GM20431 (cell line): ENCODE measurements at regions not wholly inside any gene's neighbourhood (a gene's known extent, or its start where the extent isn't known, plus 50 kb on each side); places are given as distances from the start of the nearest gene placed in this dataset.

Experiments
- in situ Hi-C: fragments of 300-500 bp; cut with MseI, MboI; formaldehyde crosslinking; loops from one replicate; pipeline ENCODE4 v1.15.0; 2020; ENCODE audit warnings: low sequenced_read_pairs; ENCODE audit not compliant: unreplicated experiment

DNA sequence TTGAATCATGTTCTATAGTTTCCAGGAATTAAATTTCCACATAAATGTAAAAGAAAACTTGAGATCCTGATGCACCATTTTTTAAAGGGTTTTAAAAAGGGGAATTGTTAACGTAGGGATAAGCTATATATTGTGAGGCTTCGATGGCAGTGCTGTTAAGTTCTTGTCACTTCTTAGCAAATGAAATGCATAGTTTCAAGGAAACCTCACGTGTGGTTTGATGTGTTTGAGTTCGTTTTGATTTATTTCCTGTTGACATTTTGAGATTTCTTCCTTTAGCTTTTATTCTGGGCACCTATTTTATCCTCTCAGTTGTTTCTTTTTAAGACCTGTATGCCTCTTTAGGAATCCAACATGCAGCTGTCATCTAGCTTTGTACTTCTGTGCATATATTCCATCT lies 301.0 kb downstream of the DOCK8 start:
- in situ Hi-C loops: no loop called here

DNA sequence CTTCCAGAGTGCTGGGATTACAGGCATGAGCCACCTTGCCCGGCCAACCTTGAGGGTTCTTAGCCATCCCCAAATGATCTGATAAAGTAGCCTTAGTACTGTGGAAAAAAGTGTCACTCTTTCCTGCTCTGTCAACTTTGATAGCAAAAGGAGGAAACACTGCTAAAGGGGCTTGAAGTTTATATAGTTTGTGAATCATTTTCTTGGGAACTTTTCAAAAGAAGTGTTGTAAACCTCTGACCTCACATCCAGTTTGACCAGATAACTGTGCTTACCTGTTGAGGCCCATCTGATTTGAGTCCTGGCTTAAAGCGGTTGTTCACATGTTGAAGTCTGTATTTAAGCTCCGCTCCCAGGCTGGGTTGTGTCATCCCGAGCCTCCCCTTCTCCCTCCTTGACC lies 303.3 kb downstream of the DOCK8 start:
- in situ Hi-C loops: no loop called here

DNA sequence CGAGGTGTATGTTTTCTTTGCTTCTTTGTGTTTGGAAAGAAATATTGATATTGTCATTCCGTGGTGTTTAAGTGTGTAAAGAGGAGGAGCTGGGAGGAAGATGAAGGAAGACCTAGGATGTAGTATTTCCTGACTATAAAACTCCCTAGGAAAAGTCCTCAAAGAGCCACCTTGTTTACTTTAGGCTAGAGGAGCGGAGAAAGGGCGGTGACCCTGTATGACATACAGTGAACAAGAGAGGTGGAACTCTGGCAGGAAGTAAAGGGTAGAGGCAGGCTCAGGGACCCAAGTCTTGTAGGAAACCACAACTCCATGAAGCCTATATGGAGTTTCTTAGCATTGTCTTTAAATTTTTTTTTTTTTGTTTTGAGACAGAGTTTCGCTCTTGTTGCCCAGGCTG lies 303.9 kb downstream of the DOCK8 start:
- in situ Hi-C loops: no loop called here

DNA sequence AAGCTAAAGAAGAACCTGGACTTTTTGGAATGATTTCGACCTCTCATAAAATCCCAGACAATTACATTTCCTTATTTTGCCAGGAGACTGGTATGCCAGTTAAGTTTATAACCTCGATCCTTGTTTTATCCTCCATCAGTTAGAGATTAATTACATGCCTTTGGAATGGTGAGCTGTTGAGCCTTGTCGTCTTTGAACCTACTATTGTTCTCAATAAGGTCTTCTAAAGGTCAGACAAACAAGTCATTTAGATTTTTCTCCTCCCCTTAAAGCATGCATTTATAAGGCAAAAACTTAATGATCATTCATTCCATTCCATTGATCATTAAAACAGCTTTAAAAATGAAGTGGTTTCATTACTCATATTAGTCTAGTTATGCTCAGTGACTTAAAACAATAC lies 304.9 kb downstream of the DOCK8 start:
- in situ Hi-C loops: no loop called here

DNA sequence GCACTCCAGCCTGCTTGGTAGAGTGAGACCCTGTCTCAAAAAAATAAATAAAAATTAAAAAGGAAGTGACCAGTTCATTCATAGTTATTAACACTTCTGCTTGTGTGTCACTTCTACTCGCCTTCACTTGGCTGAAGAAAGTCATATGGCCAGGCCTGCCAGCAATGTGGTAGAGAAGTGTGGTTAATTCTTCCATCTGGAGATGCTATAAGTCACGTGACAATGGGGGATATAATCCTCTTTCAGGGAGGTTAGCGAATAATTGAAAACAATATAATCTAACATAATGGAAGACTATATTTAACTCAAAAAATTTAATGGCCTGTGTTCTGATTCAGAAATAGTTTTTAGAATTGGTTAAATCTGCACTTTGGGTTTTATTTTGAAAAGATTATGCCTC lies 305.6 kb downstream of the DOCK8 start:
- in situ Hi-C loops: no loop called here

DNA sequence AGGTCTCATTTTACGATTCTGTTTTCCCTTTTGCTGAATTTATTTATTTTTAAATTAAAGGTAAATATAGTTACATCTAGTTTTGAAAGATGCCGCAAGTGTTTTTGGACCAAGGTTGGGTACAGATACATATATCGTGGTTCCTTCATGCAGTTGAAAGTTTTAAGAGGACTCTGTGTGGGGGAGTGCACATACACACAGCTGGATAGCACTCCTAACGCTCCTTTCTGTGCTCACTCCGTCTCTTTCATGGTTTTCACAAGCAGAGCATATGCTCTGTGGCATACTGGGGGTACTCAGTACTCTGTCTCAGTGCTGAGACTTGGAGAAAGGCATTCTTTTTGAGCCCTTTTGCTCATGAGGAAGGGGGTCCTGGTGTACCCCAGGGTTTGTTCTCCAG lies 307.5 kb downstream of the DOCK8 start:
- in situ Hi-C loops: no loop called here

DNA sequence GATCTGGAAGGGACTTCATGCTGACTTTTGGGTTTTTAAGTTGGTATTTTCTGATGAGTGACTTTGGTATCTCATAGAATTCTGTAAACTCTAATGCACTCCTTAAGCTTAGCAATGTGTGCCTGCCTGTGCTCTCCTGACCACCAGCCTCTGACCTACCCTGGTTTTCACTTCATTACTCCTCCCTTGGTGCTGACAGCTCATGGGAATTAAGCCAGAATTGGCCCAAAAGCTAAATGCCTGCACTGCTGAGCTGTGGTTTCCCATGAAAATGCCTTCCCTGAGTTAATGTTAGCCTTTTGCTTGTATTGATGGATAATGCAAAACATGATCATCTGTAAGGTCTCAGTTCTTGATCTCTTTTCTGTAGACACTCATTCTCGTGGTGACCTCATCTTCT lies 308.0 kb downstream of the DOCK8 start:
- in situ Hi-C loops: no loop called here

DNA sequence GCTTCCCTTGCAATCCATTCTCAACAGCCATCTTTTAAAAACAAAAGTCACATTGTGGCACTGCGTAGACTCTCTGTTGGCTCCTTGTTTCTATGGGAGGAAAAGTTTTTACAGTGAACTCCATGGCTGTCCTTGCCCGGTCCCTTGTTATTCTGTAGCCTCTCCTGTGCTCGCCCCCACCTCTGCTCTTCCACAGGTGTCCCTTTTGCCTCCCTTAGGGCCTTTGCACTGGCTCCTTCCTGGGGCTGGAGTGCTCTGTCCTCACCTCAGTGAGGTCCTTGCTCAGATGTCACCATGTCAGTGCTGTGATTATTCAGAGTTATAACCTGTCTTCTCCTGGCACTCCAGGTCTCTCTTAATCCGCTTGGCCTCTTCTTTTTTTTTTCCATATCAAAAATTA lies 308.8 kb downstream of the DOCK8 start:
- in situ Hi-C loops: no loop called here

DNA sequence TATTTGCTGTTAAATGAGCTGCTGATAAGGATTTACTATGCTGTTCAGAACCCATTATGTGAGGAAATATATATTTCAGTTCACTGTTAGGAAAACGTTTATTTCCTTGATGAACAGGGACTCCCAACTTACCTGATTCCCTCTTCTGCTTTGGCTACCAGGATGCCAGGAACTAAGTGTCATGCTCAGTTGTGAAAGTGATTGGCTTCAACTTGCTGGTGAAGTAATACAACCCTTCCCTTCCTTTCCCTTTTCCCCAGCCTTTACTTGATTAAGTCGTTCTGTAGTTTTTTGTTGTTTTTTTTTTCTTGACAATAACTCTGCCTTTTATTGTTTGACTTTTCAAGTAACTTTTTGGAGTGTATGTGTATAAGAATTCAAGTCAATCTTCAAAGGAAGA lies 309.3 kb downstream of the DOCK8 start:
- in situ Hi-C loops: no loop called here

DNA sequence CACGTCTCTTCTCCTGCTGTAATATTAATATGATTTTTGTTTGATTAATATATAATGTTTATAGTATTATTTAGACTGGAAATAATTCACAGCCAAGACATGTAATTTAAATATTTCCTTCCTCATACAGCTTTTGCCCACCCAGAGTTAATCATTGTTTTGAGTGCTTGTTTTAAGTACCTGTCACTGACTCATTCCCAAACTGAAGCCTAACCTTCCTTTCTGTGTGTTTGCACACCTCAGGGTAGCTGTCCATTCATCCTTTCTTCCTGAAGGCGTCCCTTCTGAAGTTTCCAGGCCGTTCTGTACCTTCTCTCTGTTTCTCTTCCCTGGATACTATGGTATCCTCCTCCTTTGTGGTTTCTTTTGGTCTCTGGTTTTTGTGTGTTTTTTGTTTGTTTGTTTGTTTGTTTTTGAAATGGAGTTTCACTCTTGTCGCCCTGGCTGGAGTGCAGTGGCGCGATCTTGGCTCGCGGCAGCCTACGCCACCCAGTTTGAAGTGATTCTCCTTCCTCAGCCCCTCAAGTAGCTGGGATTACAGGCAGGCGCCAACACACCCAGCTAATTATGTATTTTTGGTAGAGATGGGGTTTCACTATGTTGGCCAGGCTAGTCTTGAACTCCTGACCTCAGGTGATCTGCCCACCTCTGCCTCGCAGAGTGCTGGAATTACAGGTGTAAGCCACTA lies 312.4 kb downstream of the DOCK8 start:
- in situ Hi-C loops: no loop called here

DNA sequence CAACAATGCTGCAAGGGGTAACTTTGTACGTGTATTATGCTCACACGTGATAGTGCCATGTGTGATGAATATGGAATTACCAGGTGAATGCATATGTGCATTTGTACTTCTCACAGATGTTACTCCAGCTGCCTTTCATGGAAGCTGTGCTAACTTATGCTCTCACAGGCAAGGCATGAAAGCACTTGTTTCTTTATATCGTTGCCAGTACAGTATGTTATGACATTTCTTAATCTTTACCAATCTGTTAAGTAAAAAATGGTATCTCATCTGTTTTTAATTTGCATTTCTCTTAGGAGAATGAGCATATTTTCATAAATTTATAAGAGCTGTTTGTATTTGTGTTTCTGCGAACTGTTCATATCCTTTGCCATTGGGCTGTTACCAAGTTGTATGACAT lies 311.8 kb upstream of the DMRT1 start:
- in situ Hi-C loops: no loop called here

DNA sequence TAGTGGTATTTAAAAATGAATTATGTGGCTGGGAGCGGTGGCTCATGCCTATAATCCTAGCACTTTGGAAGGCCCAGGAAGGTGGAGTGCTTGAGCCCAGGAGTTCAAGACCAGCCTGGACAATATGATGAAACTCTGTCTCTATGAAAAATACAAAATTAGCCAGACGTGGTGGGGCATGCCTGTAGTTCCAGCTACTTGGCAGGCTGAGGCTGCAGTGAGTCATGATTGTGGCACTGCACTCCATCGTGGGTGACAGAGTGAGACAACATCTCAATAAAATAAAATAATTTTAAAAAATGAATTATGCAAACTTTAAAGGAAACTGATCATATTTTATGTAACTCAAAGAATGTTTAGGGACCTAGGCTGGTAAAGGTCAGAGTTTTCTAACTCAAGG lies 310.8 kb upstream of the DMRT1 start:
- in situ Hi-C loops: no loop called here

DNA sequence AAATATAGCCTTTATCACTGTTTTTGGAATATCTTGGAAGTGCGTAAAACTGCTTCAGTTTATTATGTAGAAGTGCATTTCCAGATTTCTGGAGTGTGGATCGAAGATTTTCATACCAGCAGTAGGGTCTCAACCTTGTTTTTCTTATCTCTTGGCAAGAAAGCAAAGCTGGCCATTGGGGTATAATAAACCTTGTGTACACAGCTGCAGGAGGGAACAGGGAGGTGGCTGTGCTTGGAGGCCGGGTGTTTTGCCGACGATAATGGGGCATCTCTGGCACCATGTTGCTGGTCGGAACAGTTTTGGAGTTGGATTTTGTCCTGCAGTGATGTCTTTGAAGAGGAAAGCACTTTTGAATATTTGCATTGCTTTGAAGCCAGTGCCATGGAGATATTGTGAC lies 308.8 kb upstream of the DMRT1 start:
- in situ Hi-C loops: no loop called here

DNA sequence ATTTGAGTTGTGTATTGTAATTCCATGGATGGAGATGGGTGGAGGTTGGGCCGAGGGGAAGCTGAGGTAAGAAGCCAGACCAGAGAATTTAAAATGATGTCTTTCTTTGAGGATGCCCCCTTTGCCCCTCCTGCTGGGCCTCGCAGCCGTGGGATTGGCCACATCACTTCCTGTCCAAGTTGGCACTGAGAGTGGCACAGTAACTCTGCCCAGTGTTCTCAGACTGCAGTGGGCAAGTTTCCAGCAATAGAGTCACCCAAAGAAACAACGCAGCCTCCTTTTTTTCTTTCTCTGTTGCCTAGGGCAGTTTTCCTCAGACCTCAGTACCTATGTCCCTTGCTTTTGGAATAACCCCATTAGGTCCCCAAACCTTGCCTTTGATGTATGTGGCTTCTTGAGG lies 306.6 kb upstream of the DMRT1 start:
- in situ Hi-C loops: no loop called here

DNA sequence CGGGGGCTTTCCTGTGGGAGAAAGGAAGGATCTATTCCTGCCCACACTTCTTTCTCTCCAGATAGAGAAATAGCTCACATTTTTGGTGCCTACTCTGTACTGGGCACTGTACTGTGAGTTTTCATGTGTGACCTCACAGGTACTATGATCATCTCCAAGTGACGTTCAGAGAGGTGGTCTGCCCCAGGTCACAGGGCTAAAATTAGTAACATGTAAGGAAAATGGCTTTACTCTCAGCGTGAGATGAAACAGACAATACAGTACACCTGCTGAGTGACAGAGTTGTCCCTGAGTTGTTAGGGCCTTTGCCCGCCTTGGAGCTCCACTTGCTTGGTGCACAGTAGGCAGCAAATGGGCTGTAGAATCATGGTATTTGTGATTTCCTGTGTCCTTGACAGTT lies 306.1 kb upstream of the DMRT1 start:
- in situ Hi-C loops: no loop called here

DNA sequence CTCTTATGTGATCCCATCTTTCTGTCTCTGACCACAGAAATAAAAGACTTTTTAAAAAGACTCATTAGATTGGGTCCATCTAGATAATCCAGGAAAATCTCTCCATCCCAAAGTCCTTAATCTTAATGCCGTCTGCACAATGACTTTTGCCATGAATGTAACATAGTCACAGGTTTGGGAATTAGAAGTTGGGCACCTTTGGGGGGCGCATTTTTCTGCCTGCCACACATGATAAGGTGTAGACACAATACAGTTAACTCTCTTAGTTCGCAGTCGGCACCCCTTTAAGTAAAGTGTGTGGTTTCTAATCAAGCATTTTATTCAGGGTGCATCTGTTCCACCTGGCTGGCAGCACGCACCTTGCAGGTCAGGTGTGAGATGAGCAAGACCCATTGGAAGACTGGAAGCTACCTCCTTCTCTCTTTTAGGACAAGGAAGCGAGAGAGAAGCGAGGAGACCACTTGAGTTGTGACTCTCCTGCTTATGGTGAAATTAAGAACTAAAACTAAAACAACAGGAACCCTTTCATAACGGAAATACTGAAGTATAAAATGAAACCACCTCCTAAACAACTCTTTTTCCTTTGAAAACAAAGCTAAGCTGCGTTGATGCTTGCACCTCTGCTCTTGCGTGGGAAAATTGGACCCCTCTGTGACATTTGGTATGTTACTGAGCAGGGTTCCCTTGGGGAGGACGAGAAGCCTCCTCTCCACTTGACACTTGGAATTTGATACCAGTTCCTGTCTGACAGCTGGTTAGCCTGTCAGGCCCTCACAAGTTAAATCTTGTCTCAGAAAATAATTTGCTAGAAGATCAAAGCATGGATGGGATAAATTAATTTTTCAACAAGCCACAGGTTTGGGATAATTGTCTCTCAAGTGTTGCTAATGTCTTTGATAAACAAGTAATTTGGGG lies 304.6 kb upstream of the DMRT1 start:
- in situ Hi-C loops: no loop called here

DNA sequence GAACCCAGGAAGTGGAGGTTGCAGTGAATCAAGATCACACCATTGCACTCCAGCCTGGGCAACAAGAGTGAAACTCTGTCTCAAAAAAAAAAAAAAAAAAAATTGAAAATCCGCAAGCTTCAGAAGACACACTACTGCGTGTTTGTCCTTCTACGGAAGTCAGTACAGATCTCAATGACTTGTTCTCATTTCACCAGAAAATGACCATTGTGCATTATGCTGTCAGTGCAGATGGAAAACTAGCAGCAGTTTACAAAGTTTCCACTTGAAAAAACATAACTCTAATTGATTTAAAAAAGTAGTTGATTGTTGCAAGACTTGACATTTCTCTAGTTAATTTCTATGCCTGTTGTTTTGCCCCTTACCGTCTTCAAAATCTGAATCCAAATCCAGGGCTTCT lies 298.0 kb upstream of the DMRT1 start:
- in situ Hi-C loops: no loop called here

DNA sequence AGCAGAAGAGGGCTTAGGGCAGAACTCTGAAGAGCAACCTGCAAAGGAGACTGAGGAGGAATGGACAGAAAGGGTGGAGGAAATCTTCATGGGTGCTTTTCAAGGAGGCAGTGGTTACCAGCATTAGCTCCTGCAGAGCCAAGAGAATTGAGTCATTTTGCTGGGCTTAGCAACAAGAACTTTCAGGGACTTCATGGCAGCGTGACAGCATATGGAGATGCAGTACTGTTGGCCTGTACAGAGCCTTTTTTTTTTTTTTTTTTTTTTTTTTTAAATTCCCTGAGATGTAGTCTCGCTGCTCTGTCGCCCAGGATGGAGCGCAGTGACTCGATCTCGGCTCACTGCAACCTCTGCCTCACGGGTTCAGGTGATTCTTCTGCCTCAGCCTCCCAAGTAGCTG lies 296.0 kb upstream of the DMRT1 start:
- in situ Hi-C loops: no loop called here

DNA sequence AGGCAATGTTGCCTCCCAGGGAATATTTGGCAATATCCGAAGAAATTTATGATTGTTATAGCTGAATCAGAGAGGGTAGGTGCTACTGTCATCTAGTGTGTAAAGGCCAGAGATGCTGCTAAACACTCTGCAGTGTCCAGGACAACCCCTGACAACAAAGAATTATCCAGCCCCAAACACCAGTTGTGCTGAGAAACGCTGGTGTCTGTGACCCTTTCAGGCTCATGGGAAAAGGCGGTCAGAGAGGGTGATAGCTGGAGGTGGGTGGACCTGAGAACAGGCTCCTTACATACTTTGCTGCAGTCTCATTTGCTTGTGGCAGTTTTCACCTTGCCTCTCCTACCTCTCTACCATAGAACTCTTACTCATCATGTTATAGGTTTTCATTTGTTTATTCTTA lies 295.3 kb upstream of the DMRT1 start:
- in situ Hi-C loops: no loop called here

DNA sequence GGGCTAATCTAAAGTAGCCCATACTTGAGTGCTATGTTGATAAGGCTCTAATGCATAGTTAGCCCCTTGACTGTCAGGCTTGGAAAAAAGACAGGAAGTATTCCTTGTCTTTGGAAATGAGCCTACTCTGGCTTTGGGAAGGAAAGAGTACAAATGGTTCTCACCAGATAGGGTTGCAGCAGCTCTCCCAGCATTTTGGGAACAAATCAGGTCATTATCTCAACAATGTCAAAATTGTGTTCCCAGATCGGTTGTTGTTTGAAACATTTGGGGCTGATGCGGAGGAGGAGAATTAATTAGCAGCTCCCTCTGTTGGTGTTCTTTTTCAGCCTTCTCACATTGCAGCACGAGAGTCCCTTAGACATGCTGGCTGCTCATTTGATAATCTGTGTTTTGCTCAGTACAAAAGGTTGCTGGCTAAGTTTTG lies 294.7 kb upstream of the DMRT1 start:
- in situ Hi-C loops: no loop called here

DNA sequence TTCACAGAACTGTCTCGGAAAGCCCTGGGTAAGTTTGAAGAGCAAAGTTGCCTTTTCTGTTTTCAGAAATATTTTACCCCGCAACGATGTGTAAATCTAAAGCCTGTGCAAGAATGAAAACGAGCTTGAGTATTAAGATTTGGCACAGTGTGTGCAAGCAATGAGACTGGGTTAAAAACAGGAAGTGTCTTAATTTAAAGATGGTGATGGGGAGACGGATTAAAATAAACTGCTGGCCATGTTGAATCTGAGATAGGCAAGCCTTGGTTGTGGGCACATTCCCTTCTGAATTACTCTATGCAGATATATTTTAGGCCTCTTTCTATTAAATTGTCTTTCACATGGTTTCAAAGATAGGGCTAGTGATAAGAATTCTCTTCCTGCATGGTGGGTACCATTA lies 294.2 kb upstream of the DMRT1 start:
- in situ Hi-C loops: no loop called here
